Neutrophil (primary cell): ENCODE measurements at regions not wholly inside any gene's neighbourhood (a gene's known extent, or its start where the extent isn't known, plus 50 kb on each side); places are given as distances from the start of the nearest gene placed in this dataset.

ENCODE experiments used
- H3K27ac ChIP-seq: fragments of 200-600 bp; sonication (generic); 2 replicates; pipeline ENCODE4 v1.5.1; 2016; ENCODE audit warnings: mild to moderate bottlenecking, moderate library complexity
- H3K27me3 ChIP-seq: fragments of 200-600 bp; sonication (generic); 2 replicates; pipeline ENCODE4 v1.6.0; 2016; ENCODE audit warnings: mild to moderate bottlenecking
- H3K36me3 ChIP-seq: fragments of 200-600 bp; sonication (generic); 2 replicates; pipeline ENCODE4 v1.5.1; 2017
- H3K4me1 ChIP-seq, 2 experiments: fragments of 200-600 bp in 1 of 2; sonication (generic) in 1 of 2; 1 replicate in 1 of 2; 2 replicates in 1 of 2; pipeline versions ENCODE4 v1.5.1 to v1.6.1; 2013 to 2016; ENCODE audit warnings: low read depth in 1 of 2, low read length in 1 of 2, mild to moderate bottlenecking in 1 of 2, moderate library complexity in 1 of 2; ENCODE audit not compliant: control insufficient read depth in 1 of 2, insufficient read depth in 1 of 2
- H3K4me3 ChIP-seq, 2 experiments: fragments of 200-600 bp in 1 of 2; sonication (generic) in 1 of 2; 1 replicate in 1 of 2; 2 replicates in 1 of 2; pipeline ENCODE4 v1.5.1; 2013 to 2016; ENCODE audit warnings: low read depth in 1 of 2, low read length in 1 of 2, mild to moderate bottlenecking in 1 of 2, moderate library complexity in 1 of 2
- H3K9me3 ChIP-seq: fragments of 200-600 bp; sonication (generic); 2 replicates; pipeline ENCODE4 v1.5.1; 2016
- TF ChIP-seq, protein P1 (sequence below): fragments of 200-600 bp; sonication (generic); IDR thresholded peaks from 2 replicates; pipeline ENCODE4 v1.5.1; 2016; ENCODE audit warnings: antibody characterized with exemption

GRCh38 chr1:14304381-14304865 lies 294.1 kb upstream of the KAZN start:
- Histone ChIP-seq H3K4me1 (no peaks in the 10 kb centered on the region), H3K9me3 (no peaks in the 10 kb centered on the region), H3K4me3 (no peak overlapping the region), H3K36me3 (no peaks in the 10 kb centered on the region), H3K27me3 (no peaks in the 10 kb centered on the region), H3K27ac (no peak overlapping the region)
- TF ChIP-seq, protein P1, sequence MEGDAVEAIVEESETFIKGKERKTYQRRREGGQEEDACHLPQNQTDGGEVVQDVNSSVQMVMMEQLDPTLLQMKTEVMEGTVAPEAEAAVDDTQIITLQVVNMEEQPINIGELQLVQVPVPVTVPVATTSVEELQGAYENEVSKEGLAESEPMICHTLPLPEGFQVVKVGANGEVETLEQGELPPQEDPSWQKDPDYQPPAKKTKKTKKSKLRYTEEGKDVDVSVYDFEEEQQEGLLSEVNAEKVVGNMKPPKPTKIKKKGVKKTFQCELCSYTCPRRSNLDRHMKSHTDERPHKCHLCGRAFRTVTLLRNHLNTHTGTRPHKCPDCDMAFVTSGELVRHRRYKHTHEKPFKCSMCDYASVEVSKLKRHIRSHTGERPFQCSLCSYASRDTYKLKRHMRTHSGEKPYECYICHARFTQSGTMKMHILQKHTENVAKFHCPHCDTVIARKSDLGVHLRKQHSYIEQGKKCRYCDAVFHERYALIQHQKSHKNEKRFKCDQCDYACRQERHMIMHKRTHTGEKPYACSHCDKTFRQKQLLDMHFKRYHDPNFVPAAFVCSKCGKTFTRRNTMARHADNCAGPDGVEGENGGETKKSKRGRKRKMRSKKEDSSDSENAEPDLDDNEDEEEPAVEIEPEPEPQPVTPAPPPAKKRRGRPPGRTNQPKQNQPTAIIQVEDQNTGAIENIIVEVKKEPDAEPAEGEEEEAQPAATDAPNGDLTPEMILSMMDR, result no peak

DNA sequence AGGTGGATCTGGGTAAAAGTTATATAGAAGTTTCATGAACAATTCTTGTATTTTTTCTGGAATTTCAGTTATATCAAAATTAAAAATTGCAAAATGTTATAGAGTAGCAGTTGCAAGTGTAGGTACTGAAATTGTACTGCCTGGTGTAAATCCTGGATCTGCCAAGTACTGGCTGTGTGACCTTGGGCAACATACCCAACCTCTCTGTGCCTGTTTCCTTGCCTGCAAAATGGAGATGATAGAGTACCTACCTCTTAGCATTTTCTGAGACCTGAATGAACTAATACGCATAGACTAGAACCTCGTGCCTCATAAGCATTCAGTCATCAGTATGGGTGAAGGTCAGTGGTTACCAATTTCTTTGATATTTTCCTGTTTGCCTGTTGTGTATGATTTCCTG lies 290.0 kb upstream of the KAZN start:
- Histone ChIP-seq H3K9me3 (no peaks in the 10 kb centered on the region), H3K4me1 (no peaks in the 10 kb centered on the region), H3K27ac (no peak overlapping the region), H3K4me3 (no peak overlapping the region), H3K27me3 (no peaks in the 10 kb centered on the region), H3K36me3 (no peaks in the 10 kb centered on the region)
- TF ChIP-seq, protein P1, result no peak

GRCh38 chr1:14309984-14310383 lies 288.5 kb upstream of the KAZN start:
- no peaks in the 10 kb centered on the region for H3K9me3 ChIP-seq
- no peak overlapping the region for H3K27ac ChIP-seq
- H3K4me1 ChIP-seq, result no peaks in the 10 kb centered on the region
- no peaks in the 10 kb centered on the region for H3K27me3 ChIP-seq
- TF ChIP-seq, protein P1, result no peak
- no peak overlapping the region for H3K4me3 ChIP-seq
- no peaks in the 10 kb centered on the region for H3K36me3 ChIP-seq

DNA sequence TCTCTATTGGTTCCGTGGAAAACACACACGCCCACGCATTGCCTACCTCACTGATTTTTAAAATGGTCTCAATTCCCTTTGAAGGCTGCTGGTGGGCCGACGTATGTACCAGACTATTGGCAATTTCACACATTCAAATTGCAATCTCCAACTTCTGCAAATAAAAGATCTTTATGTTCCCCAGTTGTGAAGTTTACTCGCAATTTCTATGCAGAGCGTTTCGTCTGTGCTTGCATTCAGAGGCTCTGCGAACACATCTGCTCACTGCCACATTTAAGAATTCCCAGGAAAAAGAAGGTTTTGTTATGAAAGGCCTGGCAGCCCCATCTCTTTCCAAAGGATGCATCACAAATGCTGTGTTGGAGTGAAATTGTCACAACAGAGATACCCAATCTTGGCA lies 288.0 kb upstream of the KAZN start:
- no peaks in the 10 kb centered on the region for H3K27me3 ChIP-seq
- H3K36me3 ChIP-seq, result no peaks in the 10 kb centered on the region
- TF ChIP-seq, protein P1, result no peak
- no peak overlapping the region for H3K27ac ChIP-seq
- H3K4me1 ChIP-seq, result no peaks in the 10 kb centered on the region
- no peaks in the 10 kb centered on the region for H3K9me3 ChIP-seq
- no peak overlapping the region for H3K4me3 ChIP-seq

GRCh38 chr1:14313731-14314431 lies 284.6 kb upstream of the KAZN start:
- Histone ChIP-seq H3K27me3 (no peaks in the 10 kb centered on the region), H3K36me3 (no peaks in the 10 kb centered on the region), H3K4me1 (no peaks in the 10 kb centered on the region), H3K4me3 (no peak overlapping the region), H3K27ac (no peak overlapping the region), H3K9me3 (no peaks in the 10 kb centered on the region)
- TF ChIP-seq, protein P1, result no peak
